GM12864 (cell line): ENCODE measurements at regions not wholly inside any gene's neighbourhood (a gene's known extent, or its start where the extent isn't known, plus 50 kb on each side); places are given as distances from the start of the nearest gene placed in this dataset.

ENCODE experiments used
- DNase-seq: peaks from one replicate; pipeline ENCODE4 v3.0.0-alpha.2; 2011; ENCODE audit warnings: low read depth
- H3K4me3 ChIP-seq: 2 replicates; pipeline ENCODE4 v1.5.1; 2011; ENCODE audit warnings: mild to moderate bottlenecking, low read depth, low read length, control low read depth
- TF ChIP-seq, protein P1 (sequence below): IDR thresholded peaks from 2 replicates; pipeline ENCODE4 v1.5.1; 2011; ENCODE audit warnings: low read depth, mild to moderate bottlenecking, moderate library complexity, low read length, control low read depth, inconsistent platforms; ENCODE audit errors: missing control alignments

DNA sequence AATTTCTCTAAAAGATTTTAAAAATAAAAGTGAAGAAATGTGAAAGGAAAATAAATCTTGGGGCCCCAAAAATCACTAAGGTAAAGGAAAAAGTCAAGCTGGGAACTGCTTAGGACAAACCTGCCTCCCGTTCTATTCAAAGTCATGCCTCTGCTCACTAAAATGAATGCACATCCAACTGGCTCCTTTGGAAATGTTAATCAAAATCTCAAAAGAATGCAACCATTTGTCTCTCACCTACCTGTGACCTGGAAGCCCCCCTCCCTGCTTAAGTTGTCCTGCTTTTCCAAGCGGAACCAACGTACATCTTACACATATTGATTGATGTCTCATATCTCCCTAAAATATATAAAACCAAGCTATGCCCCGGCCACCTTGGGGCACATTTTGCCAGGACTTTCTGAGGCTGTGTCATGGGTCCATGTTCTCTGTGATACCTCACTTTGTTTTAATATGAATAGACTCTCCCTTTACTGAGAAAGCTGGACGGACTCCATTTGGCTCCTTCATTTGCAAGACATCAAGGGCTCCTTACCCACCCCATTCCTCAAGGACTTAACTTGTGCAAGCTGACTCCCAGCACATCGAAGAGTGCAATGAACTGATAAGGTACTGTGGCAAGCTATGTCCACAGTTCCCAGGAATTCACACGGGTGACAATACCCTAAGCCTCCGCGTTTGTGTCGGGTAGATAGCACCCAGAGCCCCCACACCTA is 164.3 kb downstream of the SMC2 start:
- TF ChIP-seq, protein P1, sequence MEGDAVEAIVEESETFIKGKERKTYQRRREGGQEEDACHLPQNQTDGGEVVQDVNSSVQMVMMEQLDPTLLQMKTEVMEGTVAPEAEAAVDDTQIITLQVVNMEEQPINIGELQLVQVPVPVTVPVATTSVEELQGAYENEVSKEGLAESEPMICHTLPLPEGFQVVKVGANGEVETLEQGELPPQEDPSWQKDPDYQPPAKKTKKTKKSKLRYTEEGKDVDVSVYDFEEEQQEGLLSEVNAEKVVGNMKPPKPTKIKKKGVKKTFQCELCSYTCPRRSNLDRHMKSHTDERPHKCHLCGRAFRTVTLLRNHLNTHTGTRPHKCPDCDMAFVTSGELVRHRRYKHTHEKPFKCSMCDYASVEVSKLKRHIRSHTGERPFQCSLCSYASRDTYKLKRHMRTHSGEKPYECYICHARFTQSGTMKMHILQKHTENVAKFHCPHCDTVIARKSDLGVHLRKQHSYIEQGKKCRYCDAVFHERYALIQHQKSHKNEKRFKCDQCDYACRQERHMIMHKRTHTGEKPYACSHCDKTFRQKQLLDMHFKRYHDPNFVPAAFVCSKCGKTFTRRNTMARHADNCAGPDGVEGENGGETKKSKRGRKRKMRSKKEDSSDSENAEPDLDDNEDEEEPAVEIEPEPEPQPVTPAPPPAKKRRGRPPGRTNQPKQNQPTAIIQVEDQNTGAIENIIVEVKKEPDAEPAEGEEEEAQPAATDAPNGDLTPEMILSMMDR, result no peak
- DNase-seq, result no peak
- no peak overlapping the region for H3K4me3 ChIP-seq

DNA sequence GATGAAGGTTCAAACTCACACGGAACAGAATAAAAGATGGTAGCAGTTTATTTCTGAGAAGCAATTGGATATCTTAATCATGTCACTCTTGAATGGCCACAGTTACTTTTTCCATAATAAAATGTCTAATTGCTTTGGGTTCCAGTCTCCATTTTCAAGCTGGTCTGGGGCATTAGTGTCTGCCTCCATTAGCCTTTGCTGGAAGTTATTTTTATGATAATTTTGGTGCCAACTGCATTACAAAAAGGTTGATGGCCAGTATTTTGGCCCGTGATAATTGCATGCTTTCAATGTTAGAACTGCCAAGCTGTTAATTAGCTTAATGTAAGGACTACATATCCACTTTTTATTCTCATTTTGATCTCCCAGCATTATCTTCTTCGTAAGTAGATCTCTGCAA is 165.9 kb downstream of the SMC2 start:
- H3K4me3 ChIP-seq, result no peak overlapping the region

DNA sequence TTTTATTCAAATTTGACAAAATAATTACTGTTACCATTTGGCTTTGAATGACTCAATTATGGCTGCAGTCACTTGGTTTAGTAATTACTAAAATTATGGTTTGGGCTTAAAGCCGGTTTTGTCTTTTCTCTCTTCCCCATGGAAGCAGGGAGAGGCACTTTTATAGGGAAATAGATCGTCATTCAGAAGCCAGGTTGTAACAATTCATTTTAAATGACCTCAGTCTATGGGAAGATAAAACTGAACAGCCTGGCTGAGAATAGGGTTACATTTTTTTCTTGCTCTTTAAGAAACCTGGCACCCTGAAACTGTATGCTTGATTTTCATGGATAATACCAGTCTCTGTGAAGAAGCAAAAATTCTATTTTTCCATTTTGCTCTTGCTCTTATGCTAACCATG is 169.8 kb downstream of the SMC2 start:
- no peak overlapping the region for H3K4me3 ChIP-seq
- TF ChIP-seq, protein P1, result no peak
- DNase-seq, result no peak

More for the DNA sequence above, 165.9 kb downstream of the SMC2 start:
- DNase-seq, result no peak
- TF ChIP-seq, protein P1, result no peak

DNA sequence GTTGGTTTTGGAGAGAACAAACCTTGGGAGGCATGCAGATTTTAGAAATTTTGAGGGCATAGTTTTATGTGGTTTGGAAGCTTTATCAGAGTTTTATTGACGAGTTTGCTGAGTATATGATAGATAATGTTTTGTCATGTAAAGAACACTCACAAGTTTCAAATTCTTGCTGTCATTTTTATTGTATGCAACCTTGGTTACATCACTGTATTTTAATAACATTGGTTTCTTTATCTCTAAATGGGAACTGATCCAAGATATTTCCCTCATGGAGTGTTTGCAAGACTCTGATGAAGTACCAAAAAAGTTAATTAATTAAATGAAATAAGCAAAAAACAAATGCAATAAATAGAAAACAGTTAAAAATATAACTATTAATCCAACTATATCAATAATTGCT is 170.3 kb downstream of the SMC2 start:
- TF ChIP-seq, protein P1, result no peak
- H3K4me3 ChIP-seq, result no peak overlapping the region
- DNase-seq, result no peak

DNA sequence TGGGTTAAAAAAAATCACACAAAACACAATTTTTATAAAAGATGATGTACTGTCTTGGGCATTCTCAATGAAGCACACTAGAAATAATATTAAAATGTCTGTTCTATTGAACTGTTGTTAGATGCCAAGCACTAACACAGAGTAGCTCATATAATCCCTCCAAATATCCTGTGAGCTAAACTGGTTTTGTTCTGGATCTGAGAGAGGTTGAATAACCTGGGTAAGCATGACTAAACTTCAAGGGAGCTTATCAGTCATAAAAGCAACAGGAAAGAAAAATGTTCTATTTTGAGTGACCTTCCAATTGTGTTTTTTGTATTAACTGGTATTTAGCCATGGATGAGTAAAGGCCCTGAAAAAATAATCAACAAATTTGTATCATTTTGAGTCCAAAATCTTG is 175.3 kb downstream of the SMC2 start:
- no peak overlapping the region for H3K4me3 ChIP-seq
- TF ChIP-seq, protein P1, result no peak
- DNase-seq, result no peak

DNA sequence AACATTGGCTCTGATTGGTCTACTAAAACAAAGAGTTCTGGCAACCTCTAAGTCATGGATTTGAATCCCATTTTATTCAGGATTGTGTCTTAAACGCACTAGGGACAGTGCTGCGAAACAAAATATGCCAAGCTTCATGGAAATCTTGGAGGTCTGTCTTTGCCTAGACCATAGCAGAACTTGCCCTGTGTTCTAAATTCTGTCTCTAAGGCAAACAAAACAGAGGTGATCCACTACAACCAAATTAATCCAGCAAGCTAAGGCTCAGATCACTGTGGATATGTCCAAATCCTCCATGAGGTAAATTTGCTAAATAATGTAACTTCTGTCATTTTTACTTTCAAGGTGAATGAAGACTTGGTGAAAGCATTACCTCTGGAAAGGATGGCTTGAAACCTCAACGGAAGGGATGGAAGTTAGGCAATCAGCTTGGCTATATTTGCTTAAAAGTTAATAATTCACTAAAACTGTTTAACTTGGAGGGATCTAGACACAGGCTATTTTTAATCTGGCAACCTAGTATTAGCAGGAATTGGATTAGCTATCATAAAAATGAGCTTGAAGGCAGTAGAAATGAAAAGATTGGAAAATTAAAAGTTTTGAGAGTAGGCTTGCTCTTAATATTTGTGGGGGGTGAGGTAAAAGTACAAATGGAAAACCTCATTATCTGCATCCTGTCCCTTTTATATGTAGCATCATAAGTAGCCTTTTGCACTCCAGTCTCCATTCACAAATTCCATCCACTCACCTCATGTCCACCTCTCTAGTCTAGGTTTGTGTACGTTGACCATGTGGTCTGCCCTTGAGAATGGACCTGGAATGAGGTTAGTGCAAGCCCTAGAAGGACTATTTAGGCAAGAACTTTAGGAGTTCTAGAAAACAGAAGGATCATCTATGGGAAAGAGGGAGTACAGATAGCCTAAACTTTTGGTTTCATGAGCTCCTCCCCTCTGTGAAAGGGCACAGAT is 176.2 kb downstream of the SMC2 start:
- TF ChIP-seq, protein P1, result no peak
- H3K4me3 ChIP-seq, result no peak overlapping the region
- DNase-seq, result no peak
